ENCODE measurements at regions not wholly inside any gene's neighbourhood (a gene's known extent, or its start where the extent isn't known, plus 50 kb on each side); places are given as distances from the start of the nearest gene placed in this dataset.

GRCh38 chr16:27686926-27687325, 137.0 kb downstream of the KATNIP start:
- no peak overlapping the region for H3K14ac ChIP-seq (replicated peaks; ENCODE audit: low read depth, low read length)

More at GRCh38 chr16:27686926-27687325, 137.0 kb downstream of the KATNIP start:
- Histone ChIP-seq H2BK15ac (ENCODE audit: low read depth, low read length) (no peak overlapping the region), H3K56ac (ENCODE audit: extremely low read depth, insufficient read depth, low read length) (no peak overlapping the region), H4K91ac (ENCODE audit: insufficient read depth, low read depth, low read length) (no peak overlapping the region), H4K8ac (ENCODE audit: low read depth in 2 of 2, low read length in 2 of 2) (no peak overlapping the region), H3K9ac (ENCODE audit: low read depth, low read length) (no peak overlapping the region), H3K9me3 (ENCODE audit: control insufficient read depth, insufficient read depth, low read length) (no peaks in the 10 kb centered on the region), H3K4me3 (ENCODE audit: insufficient read depth, low read depth, low read length) (no peak overlapping the region), H2BK5ac (ENCODE audit: low read depth, low read length, poor library complexity, severe bottlenecking) (no peak overlapping the region), H3K27me3 (ENCODE audit: control insufficient read depth, insufficient read depth, low read length) (no peaks in the 10 kb centered on the region), H3K4ac (ENCODE audit: low read depth, low read length) (no peak overlapping the region), H3K4me1 (ENCODE audit: control insufficient read depth, insufficient read depth, low read length) (peaks cover 5% of the 10 kb centered on the region; the same call in 1 of the 2 replicates), H4K20me1 (ENCODE audit: insufficient read depth, low read length) (no peaks in the 10 kb centered on the region), H4K5ac (ENCODE audit: low read depth, low read length) (no peak overlapping the region), H2BK20ac (ENCODE audit: low read depth, low read length) (no peak overlapping the region), H3K9me1 (ENCODE audit: insufficient read depth, low read length) (peaks cover 6% of the 10 kb centered on the region), H3K27ac (ENCODE audit: insufficient read depth, low read length) (no peak overlapping the region), H2AFZ (replicated peaks; ENCODE audit: low read length, poor library complexity) (no peak overlapping the region), H3K23ac (ENCODE audit: low read depth, low read length) (no peak overlapping the region), H3K79me1 (ENCODE audit: low read depth in 1 of 2, low read length in 2 of 2) (no peaks in the 10 kb centered on the region), H3K36me3 (ENCODE audit: control insufficient read depth, insufficient read depth, low read length) (peaks cover 5% of the 10 kb centered on the region; the same call in 1 of the 2 replicates), H3K18ac (ENCODE audit: low read depth, low read length) (no peak overlapping the region), H2BK120ac (ENCODE audit: low read depth, low read length) (no peak overlapping the region), H2AK5ac (ENCODE audit: low read depth, low read length) (no peak overlapping the region), H3K4me2 (ENCODE audit: low read depth, low read length) (no peak overlapping the region), H2AK9ac (replicated peaks; ENCODE audit: low read depth, low read length, poor library complexity) (no peak overlapping the region)
- dilution Hi-C loops (cut with HindIII; ENCODE audit: low sequenced_read_pairs, unreplicated experiment) (no loop called here), in situ Hi-C loops (cut with MboI; ENCODE audit: low sequenced_read_pairs) (no loop called here), intact Hi-C loops (cut with micrococcal nuclease) (no loop called here)
- POLR2A ChIA-PET (ENCODE audit: unreplicated experiment): no interaction called here
- TF ChIP-seq RFX5 (IDR thresholded peaks at IDR 0.05; ENCODE audit: low read depth, low read length): no peak
- no peak for TF ChIP-seq RAD21 (IDR thresholded peaks at IDR 0.05; ENCODE audit: low read length)
- no peak for TF ChIP-seq BHLHE40 (IDR thresholded peaks at IDR 0.05; ENCODE audit: low read depth, low read length)
- no peak for TF ChIP-seq CTCF (conservative IDR thresholded peaks at IDR 0.05; ENCODE audit: low read depth, low read length)
- no peak for TF ChIP-seq POLR2A (IDR thresholded peaks at IDR 0.05; ENCODE audit: low read depth, low read length)
- TF ChIP-seq ELK1 (IDR thresholded peaks at IDR 0.05; ENCODE audit: borderline replicate concordance, low read depth, low read length): no peak
- no peak for TF ChIP-seq MAZ (IDR thresholded peaks at IDR 0.05; ENCODE audit: borderline replicate concordance, low read depth, low read length)
- TF ChIP-seq MXI1 (IDR thresholded peaks at IDR 0.05; ENCODE audit: borderline replicate concordance, low read depth, low read length): no peak
- ATAC-seq (ENCODE audit: low read depth) (no peak), DNase-seq (no peak)
- no TSS peak for BruUV-seq (replicated peaks)
- CTCF ChIA-PET: interaction anchor here (0.7 kb wide), 1 partner anchor 118 kb away, joined by 5 read pairs; no protein-coding TSS in a partner anchor
- WGBS, 2 experiments (ENCODE audit: extremely low coverage in 2 of 2, insufficient read length in 1 of 2): no CpG with 5 or more reads among the region's 3 CpGs

Data from IMR-90 (cell line).